ENCODE measurements at regions not wholly inside any gene's neighbourhood (a gene's known extent, or its start where the extent isn't known, plus 50 kb on each side); places are given as distances from the start of the nearest gene placed in this dataset.

GRCh38 chr20:62546606-62547005 lies 70.8 kb upstream of the GATA5 start:
- TF ChIP-seq CTCF (IDR thresholded peaks at IDR 0.05): no peak
- TF ChIP-seq POLR2A (IDR thresholded peaks at IDR 0.05): no peak

All from lower leg skin (tissue), 3 donors.